DOHH2 (cell line): ENCODE measurements at regions not wholly inside any gene's neighbourhood (a gene's known extent, or its start where the extent isn't known, plus 50 kb on each side); places are given as distances from the start of the nearest gene placed in this dataset.

ENCODE experiments used
- CTCF ChIP-seq: fragments of 200-600 bp; sonication (generic); IDR thresholded peaks from one replicate; pipeline ENCODE4 v1.5.1; 2014; ENCODE audit warnings: antibody characterized with exemption, mild to moderate bottlenecking, low read depth, low read length; ENCODE audit not compliant: poor library complexity, severe bottlenecking
- EZH2phosphoT487 ChIP-seq: fragments of 200-600 bp; sonication (generic); IDR thresholded peaks from 2 replicates; pipeline ENCODE4 v1.6.1; 2017; ENCODE audit warnings: borderline replicate concordance, mild to moderate bottlenecking, antibody characterized with exemption, low read length, moderate library complexity, mixed read lengths

- TF ChIP-seq CTCF (no peak), EZH2phosphoT487 (no peak)
Observed at GRCh38 chr1:234836045-234836681, 226.2 kb upstream of the IRF2BP2 start.
